HG03280 (cell line): ENCODE measurements at regions not wholly inside any gene's neighbourhood (a gene's known extent, or its start where the extent isn't known, plus 50 kb on each side); places are given as distances from the start of the nearest gene placed in this dataset.
"Not testable (repeated sequence)": the region's sequence is repeated elsewhere in the genome, so short reads cannot be mapped to it uniquely, and the experiment has no call there.

ENCODE experiments used
- ATAC-seq: cut with Tn5 transposase; IDR thresholded peaks from one replicate; pipeline ENCODE4 v1.9.1; 2021; ENCODE audit warnings: mild to moderate bottlenecking, moderate library complexity; ENCODE audit not compliant: unreplicated experiment

DNA sequence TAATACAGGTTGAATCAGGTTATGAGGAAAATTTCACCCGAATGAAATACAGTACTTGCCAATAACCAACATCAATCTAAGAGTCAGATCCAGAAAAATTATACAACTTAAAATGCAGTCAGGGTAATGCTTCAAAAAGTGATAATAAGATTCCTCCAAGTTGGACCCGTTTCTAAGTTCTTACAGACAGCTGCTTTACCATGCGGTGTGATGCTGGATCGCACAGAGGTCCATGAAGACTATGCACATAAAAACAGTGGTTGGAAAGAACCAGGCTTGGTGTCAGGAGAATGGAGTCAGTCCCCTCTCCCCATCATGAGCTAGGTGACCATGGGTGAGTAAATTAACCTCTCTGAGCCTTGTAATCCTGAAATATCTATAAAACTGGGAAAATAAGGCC is 261.3 kb downstream of the QDPR start:
- no peak for ATAC-seq

DNA sequence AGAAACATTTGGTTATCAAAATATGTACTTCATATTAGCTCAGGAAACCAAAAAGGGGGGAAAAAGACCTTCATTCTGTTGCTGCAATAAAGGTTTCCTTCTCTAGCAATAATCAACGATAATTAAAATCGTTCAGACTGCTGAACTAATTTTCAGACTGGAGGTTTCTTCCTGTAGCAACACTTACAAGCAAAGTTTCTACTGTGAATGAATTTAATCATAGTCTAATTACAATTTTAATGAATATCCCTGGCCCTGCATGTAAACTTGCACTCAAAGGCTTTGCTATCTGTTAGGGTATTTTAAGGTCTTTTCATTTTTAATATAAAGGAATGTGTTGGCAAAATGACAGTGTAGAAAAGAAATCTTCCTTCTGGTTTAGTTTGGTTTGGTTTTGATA is 265.2 kb downstream of the QDPR start:
- no peak for ATAC-seq

DNA sequence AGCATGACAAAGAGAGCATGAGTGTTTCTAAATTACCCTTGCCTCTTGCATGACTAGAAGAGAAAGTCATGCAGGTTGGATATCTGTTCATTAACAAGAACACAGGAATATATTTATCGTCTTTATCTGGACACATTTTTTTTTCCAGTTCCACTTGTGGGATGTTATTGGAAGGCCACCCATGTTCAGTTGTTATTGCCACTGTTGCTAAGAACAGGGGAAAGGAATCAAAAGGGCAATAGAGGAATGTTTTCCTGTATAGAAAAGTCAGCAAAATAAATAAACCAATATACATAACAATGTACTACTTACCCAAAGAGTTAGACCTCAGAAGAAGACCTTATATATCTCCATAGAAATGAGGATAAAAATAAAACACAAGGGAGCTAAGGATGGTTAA is 270.1 kb downstream of the QDPR start:
- ATAC-seq, result no peak

DNA sequence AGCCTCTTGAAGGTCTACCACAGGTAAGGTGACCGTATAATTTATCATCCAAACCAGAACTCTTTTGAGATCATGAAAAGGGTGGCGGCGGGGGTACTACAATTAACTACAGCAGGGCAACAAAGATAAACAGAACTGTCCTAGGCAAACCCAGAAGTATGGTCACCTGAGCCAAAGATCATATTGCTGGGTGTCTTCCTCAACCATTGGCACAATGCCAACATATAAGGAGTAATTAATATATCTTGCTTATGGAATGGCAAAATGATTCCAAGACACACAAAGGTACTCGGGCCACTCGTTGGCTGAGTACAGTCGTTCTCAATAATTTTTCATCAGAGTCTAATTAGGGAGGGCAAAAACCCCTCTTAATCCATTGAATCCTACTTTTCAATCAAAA is 273.3 kb downstream of the QDPR start:
- no peak for ATAC-seq

DNA sequence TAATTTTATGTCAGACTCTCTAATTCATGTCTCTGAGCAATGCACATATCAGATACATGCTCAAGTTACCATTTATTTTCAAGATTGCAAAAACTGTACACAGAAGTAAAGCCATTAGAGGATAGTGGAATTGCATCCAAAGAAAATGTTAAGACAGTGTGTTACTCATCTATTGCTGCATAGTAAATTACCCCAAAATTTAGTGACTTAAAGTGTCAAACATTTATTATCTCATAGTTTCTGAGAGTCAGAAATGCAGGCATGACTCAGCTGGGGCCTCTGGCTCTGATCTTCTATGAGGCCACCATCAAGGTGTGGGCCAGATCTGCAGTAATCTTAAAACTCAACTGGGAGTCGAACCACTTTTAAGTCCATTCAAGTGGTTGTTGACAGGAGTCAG is 275.2 kb downstream of the QDPR start:
- ATAC-seq, result no peak

DNA sequence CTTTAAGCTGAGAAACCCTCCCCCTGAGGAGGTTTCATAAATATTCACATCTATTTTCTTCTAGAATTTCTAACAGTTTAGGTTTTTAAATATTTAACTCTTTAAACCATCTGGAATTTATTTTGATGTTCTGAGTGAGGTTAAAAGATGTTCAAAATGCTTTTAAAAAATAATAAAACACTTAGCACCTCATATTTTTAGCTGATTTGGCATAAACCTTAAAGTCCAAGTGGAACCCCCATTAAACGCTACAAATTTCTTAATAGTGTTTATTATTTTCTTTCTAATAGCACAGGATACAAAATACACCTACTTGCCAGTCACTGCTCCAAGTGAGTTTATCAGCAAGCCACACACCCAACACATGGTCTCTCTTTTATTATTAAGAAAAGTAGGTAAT is 277.2 kb downstream of the QDPR start:
- ATAC-seq, result no peak

DNA sequence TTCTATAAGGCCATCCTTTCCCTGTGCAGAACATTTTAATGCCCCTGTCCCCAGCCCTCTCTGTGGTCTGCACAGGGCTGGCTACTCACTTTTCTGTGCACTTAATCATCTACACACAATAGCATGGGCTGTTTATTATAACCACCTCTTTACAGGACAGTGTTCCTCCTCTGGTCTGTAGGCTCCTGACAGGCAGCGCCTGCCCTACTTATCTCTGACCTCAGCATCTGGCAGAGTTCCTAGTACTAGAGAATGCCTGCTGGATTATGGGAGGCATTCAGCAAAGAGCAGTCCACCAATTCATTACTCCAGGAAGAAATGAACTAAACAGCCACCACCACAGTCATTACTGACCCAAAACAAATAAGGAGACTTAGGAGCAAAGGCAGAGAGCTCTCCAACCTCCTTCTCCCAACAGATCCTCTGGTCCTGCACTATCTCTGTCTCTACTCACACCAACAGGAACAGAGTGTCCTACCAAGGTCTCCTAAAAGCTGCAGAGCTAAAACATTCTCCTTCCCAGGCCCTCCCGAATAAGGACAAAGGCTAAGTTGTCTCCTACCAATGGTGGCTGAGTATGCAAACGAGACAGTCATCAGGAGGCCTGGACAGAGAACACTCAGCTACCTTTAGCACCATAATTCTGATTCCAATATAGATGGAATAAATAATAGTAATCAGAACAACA is 279.2 kb downstream of the QDPR start:
- no peak for ATAC-seq

DNA sequence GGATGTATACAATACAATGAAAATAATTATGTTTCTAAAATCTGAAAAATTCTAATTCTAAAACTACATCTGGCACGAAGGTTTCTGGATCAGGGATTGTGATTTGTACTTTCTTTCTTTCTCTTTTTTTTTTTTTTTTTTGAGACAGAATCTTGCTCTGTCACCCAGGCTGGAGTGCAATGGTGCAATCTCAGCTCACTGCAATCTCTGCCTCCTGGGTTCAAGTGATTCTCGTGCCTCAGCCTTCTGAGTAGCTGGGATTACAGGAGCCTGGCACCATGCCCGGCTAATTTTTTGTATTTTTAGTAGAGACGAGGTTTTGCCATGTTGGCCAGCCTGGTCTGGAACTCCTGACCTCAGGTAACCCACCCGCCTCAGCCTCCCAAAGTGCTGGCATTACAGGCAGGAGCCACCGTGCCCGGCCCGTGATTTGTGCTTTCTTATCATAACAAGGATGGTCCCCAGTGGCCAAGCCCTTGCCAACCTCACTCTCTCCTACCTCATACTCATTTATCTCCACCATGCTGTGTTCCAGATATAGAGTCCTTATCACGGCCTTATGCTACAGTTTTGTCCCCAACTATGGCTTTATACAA is 279.9 kb downstream of the QDPR start:
- ATAC-seq, result not testable (repeated sequence)

DNA sequence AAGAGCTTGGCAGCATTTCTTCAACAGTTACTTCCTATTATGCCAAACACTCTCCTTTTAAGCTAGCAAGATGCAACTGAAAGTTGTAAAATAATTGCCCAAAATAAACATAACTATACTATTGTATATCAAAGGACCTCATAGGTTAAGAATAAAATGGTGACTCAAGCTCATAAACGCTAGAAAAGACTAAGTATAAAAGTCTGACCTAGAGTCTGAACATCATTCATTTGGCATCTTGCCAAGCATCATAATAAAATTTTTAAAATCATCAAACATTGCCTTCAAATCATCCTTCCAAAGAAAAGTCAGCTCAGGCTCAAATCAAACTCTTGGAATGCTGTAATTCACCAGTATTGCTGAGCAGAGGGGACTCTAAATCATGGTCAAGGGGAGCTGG is 281.2 kb downstream of the QDPR start:
- ATAC-seq, result no peak

DNA sequence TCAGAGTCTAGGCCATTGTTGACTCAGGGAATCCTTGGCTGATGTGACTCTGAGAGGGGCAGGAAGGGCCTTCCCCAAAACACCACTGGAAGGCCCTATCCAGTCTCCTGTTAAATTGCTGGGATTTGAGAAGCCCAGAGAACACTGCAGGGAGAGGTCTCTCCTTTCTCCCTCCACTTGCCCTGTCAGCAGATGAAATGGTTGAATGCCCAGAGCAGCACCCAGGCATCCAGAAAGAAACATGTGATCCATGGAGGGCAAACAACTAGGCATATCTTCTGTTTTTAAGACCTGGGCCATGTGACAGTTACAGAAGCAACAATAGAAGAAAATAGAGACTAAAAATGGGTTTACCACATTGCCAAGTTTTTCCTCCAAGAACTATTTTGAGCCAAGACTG is 291.1 kb downstream of the QDPR start:
- ATAC-seq, result no peak

DNA sequence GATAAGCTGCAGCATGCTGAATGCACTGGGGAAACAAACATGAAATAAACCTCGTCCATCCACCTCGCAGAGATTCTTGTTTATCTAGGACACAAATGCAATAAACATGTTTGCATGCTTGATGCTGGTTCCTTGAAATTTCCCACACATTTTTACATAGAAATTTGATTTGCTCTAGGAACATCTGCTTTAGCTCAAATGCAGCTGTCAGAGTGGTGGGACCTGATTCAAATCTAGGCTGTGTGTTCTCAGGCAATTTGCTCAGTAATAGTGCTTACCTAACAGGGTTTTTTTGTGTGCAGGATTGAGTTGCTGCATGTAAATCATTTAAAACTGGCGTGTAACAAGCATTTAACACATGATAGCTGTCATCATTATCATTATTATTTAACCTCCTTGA is 293.1 kb downstream of the QDPR start:
- no peak for ATAC-seq

DNA sequence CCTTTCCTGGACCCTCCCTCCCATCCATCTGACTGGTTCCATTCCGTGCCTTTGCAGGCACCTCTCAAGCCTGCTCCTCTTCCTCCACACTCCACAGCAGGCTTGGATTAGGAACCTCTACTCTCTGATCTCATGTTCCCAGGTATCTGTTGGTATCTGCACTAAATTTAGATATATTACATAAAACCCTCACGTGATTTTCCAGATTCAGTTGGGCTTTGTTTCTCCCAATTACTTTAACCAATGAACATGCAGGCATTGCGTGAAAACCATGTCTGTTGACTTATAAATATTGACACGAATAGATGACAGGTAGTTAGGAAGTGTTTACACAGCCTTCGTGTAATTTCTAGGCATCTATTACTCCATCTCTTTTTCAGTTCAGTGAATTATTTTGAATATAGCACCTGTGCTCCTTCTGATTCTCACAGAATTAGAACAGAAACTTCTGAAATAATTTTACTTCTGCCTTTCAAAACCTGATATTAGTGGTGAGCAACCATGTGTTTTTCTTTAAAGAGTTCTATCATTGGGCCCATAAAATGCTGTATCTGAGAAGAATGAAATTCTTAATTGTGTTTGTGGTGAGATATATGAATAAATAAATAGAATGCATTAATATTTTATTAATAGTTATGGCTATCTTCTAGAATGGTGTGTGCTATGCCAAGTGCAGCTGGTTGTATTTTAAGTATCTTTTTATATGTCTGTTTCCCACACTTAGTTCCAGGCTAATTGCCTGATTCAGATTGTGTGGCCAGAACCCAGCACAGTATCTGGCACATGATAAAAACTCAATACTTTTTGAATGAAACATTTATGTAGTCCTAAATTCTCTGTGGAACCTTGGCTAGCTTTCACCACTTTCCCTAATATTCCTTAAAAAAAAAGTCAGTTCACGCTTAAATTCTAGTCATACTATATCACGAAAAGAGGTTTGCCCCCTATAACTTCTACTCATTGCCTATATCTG is 304.8 kb downstream of the QDPR start:
- peak; percentile 79 for ATAC-seq

DNA sequence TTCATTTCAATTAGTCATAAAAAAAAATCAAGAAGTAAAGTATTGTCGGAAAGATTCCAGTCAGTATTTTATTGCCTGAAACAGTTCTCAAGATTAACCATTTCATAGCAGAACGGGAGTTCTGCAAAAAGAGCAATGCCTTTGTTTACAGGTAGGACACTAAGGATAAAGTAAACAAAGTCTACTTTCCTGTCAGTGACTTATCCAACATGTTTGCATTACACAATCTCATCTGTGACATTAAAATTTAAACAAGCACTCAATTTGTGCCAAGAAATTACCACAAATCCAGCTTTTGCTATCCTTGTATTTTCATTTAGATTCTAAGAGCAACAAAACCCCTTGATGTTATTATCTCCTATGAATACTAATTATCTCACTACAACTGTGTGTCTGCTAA is 306.5 kb upstream of the LDB2 start:
- ATAC-seq, result no peak

DNA sequence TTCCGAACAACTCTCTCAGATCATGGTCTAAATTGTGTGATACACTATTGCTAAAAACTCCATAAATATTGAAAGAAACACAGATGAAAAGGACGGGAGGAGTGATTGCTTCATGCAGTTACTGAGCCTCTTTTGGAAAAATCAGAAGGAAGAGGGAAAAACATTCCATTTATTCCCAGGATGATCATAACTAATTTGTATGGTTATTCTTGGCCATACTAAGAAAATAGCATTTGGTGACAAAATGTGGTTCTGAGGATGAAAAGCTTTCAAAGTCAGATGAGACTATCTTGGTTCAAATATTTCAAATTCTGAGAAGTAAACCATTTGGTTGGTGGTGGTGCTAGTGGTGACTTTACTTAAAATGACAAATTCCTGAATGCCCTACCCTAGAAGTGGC is 305.4 kb upstream of the LDB2 start:
- no peak for ATAC-seq

DNA sequence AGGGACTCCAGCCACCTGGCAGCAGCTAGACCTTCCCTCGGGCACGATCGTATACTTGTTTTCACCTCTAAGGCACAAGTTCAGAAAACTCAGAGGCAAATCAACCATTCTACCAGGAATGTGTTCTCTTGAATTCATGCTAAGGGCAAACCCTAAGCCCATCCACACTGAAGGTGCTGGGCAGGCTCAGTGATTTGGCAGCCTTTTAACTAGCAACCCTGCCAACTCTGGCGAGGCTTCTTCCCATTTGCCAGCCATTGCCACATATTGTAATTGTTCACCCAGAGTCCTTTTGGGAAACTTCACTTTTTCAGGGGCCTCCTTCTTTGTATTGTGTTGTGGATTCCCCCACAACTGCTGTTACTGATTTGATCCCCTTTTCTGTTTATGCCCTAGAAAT is 298.6 kb upstream of the LDB2 start:
- ATAC-seq, result no peak

DNA sequence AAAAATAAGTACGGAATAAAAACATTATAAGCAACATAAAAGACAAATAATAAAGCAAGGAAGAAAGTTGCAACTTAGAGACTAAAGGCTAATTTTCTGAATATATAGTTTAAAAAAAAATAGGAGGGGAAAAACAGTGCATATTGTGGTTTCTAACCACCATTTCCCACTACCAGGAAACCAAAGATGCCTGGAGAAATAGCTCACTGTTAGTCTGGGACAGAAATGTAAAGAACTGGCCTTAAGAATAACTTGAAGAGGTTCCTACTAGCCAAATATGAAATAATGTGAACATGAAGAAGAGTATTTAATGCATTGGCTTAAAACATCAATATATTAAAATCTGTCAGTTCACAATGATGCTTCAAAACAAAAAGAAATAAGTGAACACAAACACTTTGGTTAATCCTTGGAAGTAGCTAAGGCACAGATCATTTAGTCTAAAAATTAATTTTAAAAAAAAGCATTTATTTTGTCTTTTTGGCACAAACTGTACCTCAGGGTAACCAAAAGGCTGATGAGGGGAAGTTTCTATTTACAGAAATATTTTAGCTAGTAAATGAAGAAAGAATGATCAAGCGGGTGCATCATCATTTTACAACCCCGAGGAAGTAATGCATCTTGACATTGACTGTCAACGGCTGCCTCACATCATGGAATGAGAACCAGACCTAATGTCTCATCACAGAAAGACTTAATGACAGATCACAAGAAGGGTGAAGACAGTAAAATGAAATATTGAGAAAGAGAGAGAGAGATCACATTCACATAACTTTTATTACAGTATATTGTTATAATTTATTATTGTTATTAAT is 297.2 kb upstream of the LDB2 start:
- ATAC-seq, result no peak

DNA sequence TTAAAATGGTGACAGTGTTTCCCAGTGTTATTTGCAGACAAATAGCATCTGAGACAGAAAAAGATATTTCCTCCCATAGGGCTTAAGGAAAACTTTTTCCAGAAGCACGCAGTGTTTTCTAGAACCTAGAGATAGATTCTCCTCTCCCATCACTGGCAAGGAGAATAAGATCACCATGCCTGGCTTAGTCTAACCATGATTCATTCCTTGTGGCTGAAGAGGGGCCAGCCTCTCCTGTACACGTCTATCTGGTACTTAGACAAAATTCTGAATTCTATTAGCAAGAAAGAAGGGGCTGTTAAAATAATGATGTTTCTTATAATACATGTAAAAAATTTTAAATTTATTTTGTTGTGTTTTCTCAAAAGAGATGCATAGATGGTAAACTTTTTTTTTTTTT is 296.1 kb upstream of the LDB2 start:
- ATAC-seq, result no peak

DNA sequence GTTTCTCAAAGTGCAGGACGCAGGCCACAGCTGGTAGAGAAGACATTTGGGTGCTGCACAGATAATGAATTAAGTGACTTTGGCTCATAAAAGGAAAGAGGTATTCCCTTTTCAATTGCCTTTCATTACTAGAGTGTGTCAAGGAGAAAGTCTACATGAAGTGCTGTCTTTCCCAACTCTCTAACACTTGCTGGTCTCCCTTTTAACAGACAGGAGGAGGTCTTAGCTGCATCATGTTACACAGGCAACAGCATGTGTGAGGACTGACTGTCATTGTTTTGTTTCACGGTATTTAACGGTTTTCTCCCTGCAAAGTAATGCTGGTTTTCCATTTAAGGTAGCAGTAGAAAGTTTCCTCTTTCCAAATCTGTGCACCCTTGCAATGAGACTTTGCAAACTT is 291.3 kb upstream of the LDB2 start:
- ATAC-seq, result no peak

DNA sequence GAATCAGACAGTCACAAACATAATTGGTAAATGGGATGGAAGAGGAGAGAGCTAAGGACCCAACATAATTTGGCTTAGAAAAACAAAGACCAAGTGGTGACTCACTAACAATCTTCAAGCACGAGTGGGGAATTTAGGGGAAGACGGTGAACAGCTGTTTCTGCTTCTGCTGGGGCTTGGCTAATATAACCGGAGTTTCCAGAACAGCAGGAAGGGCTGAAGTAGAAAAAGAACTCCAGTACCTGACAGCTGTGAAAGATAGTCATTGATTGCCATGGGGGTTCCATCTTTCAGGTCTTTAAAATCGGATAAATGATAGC is 290.9 kb upstream of the LDB2 start:
- no peak for ATAC-seq

DNA sequence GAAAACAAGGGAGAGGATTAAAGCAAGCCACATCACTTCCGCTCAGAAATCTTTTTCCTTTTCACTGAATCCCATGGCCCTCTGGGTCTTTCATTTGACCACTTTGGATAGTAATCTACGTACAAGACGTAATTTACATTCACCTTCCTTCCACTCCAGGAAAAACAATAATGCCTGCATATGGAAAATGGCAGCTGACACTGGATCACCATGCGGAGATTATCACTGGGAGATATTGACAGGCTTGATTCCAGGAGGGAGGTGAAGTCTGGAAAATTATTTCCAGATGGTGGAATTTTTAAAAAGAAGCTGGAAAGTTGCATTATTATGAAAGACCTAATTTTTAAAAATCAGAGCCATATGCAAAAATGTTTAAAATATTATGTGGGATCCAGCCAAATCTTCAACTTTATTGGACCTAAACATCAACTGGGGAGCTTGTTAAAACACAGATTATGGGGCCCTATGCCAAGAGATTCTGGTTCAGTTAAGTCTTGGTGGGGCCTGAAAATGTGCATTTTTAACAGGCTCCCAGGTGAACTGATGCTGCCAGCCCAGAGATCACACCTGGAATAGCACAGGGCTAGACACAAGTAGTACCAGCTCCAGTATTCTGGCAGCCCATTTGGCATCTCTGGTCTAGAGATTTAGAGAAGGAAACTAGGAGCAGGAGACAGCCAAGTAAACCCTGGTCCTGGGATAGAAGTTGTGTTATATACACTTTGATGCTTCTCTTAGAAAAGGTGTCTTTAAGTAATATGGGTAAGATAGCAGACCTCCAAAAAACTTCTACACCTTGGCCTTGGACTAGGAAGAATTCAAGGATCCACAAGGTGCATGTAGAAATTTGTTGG is 290.3 kb upstream of the LDB2 start:
- ATAC-seq, result no peak
